ENCODE measurements at regions not wholly inside any gene's neighbourhood (a gene's known extent, or its start where the extent isn't known, plus 50 kb on each side); places are given as distances from the start of the nearest gene placed in this dataset.
"Not testable (repeated sequence)": the region's sequence is repeated elsewhere in the genome, so short reads cannot be mapped to it uniquely, and the experiment has no call there.

- Mint-ChIP-seq H3K9me3 (no peaks in the 10 kb centered on the region), H3K4me1 (ENCODE audit: unreplicated experiment) (no peaks in the 10 kb centered on the region), H3K36me3 (no peaks in the 10 kb centered on the region), H3K27me3 (no peaks in the 10 kb centered on the region), H3K4me3 (no peak overlapping the region), H3K27ac (no peak overlapping the region)
- no peak for DNase-seq (ENCODE audit: extremely low spot score, unreplicated experiment)
- TF ChIP-seq CTCF (conservative IDR thresholded peaks at IDR 0.05): no peak
These were observed 515.9 kb upstream of the CYLC2 start for GRCh38 chr9:102479191-102479590.

- Mint-ChIP-seq H3K27me3 (no peaks in the 10 kb centered on the region), H3K9me3 (no peaks in the 10 kb centered on the region), H3K4me1 (ENCODE audit: unreplicated experiment) (no peaks in the 10 kb centered on the region), H3K27ac (no peak overlapping the region), H3K36me3 (no peaks in the 10 kb centered on the region), H3K4me3 (no peak overlapping the region)
- TF ChIP-seq CTCF (conservative IDR thresholded peaks at IDR 0.05): no peak
- no peak for DNase-seq (ENCODE audit: extremely low spot score, unreplicated experiment)
These were observed 520.8 kb upstream of the CYLC2 start for GRCh38 chr9:102474357-102474756.

- H3K36me3 Mint-ChIP-seq; H3K27me3 Mint-ChIP-seq; H3K27ac Mint-ChIP-seq; H3K4me1 Mint-ChIP-seq (ENCODE audit: unreplicated experiment); DNase-seq (ENCODE audit: extremely low spot score, unreplicated experiment); H3K9me3 Mint-ChIP-seq; H3K4me3 Mint-ChIP-seq: not testable (repeated sequence)
These were observed 525.7 kb upstream of the CYLC2 start for GRCh38 chr9:102469430-102469829.

GRCh38 chr9:102461156-102461819 is 533.8 kb upstream of the CYLC2 start:
- DNase-seq (ENCODE audit: extremely low spot score, unreplicated experiment): no peak

GRCh38 chr9:102459828-102460227 is 535.3 kb upstream of the CYLC2 start:
- Mint-ChIP-seq H3K4me1 (ENCODE audit: unreplicated experiment) (no peaks in the 10 kb centered on the region), H3K9me3 (no peaks in the 10 kb centered on the region), H3K4me3 (no peak overlapping the region), H3K36me3 (no peaks in the 10 kb centered on the region), H3K27ac (no peak overlapping the region), H3K27me3 (no peaks in the 10 kb centered on the region)
- TF ChIP-seq CTCF (conservative IDR thresholded peaks at IDR 0.05): no peak
- DNase-seq (ENCODE audit: extremely low spot score, unreplicated experiment): no peak

More at GRCh38 chr9:102461156-102461819, 533.8 kb upstream of the CYLC2 start:
- Mint-ChIP-seq H3K4me3 (no peak overlapping the region), H3K27me3 (no peaks in the 10 kb centered on the region), H3K9me3 (no peaks in the 10 kb centered on the region), H3K27ac (no peak overlapping the region), H3K36me3 (no peaks in the 10 kb centered on the region), H3K4me1 (ENCODE audit: unreplicated experiment) (no peaks in the 10 kb centered on the region)
- no peak for TF ChIP-seq CTCF (conservative IDR thresholded peaks at IDR 0.05)

GRCh38 chr9:102456562-102456961 is 538.6 kb upstream of the CYLC2 start:
- H3K27me3 Mint-ChIP-seq: no peaks in the 10 kb centered on the region
- H3K4me3 Mint-ChIP-seq: no peak overlapping the region
- no peak for DNase-seq (ENCODE audit: extremely low spot score, unreplicated experiment)
- no peaks in the 10 kb centered on the region for H3K36me3 Mint-ChIP-seq
- no peak overlapping the region for H3K27ac Mint-ChIP-seq
- H3K9me3 Mint-ChIP-seq: no peaks in the 10 kb centered on the region
- H3K4me1 Mint-ChIP-seq (ENCODE audit: unreplicated experiment): no peaks in the 10 kb centered on the region
- no peak for TF ChIP-seq CTCF (conservative IDR thresholded peaks at IDR 0.05)
